ENCODE measurements at regions not wholly inside any gene's neighbourhood (a gene's known extent, or its start where the extent isn't known, plus 50 kb on each side); places are given as distances from the start of the nearest gene placed in this dataset.
A peak's percentile ranks its signal among the peaks of the same experiment; 100 is the strongest.
"Not testable (repeated sequence)": the region's sequence is repeated elsewhere in the genome, so short reads cannot be mapped to it uniquely, and the experiment has no call there.

GRCh38 chr4:3932734-3933133 lies 166.5 kb downstream of the ADRA2C start:
- not testable (repeated sequence) for H4K20me1 ChIP-seq (ENCODE audit: insufficient read depth, low read depth, low read length); H3K9me3 ChIP-seq (ENCODE audit: low read length); H3K4me3 ChIP-seq (ENCODE audit: low read length); DNase-seq; H2AFZ ChIP-seq (ENCODE audit: low read length); H3K4me2 ChIP-seq (ENCODE audit: low read depth, low read length, poor library complexity, severe bottlenecking); H3K27me3 ChIP-seq (ENCODE audit: low read length); H3K4me1 ChIP-seq (ENCODE audit: low read length); H3K79me2 ChIP-seq (ENCODE audit: low read length); H3K9ac ChIP-seq (ENCODE audit: low read length); H3K9me2 ChIP-seq (replicated peaks; ENCODE audit: insufficient read depth, low read length); H3K36me3 ChIP-seq (ENCODE audit: insufficient read depth, low read length); H3K27ac ChIP-seq (ENCODE audit: low read length)

GRCh38 chr4:3935406-3935805 lies 169.2 kb downstream of the ADRA2C start:
- not testable (repeated sequence) for H3K9me3 ChIP-seq (ENCODE audit: low read length); H3K4me2 ChIP-seq (ENCODE audit: low read depth, low read length, poor library complexity, severe bottlenecking); H3K36me3 ChIP-seq (ENCODE audit: insufficient read depth, low read length); DNase-seq; H3K9me2 ChIP-seq (replicated peaks; ENCODE audit: insufficient read depth, low read length); H3K27ac ChIP-seq (ENCODE audit: low read length); H2AFZ ChIP-seq (ENCODE audit: low read length); H3K27me3 ChIP-seq (ENCODE audit: low read length); H3K4me1 ChIP-seq (ENCODE audit: low read length); H3K4me3 ChIP-seq (ENCODE audit: low read length); H3K79me2 ChIP-seq (ENCODE audit: low read length); H3K9ac ChIP-seq (ENCODE audit: low read length); H4K20me1 ChIP-seq (ENCODE audit: insufficient read depth, low read depth, low read length)

GRCh38 chr4:3936184-3936583 lies 170.0 kb downstream of the ADRA2C start:
- Histone ChIP-seq H3K36me3 (ENCODE audit: insufficient read depth, low read length) (no peaks in the 10 kb centered on the region), H4K20me1 (ENCODE audit: insufficient read depth, low read depth, low read length) (no peaks in the 10 kb centered on the region), H2AFZ (ENCODE audit: low read length) (no peak overlapping the region), H3K79me2 (ENCODE audit: low read length) (no peaks in the 10 kb centered on the region), H3K27ac (ENCODE audit: low read length) (no peak overlapping the region), H3K4me3 (ENCODE audit: low read length) (no peak overlapping the region), H3K4me2 (ENCODE audit: low read depth, low read length, poor library complexity, severe bottlenecking) (no peak overlapping the region), H3K27me3 (ENCODE audit: low read length) (no peaks in the 10 kb centered on the region), H3K9ac (ENCODE audit: low read length) (no peak overlapping the region), H3K4me1 (ENCODE audit: low read length) (no peaks in the 10 kb centered on the region), H3K9me3 (ENCODE audit: low read length) (no peaks in the 10 kb centered on the region), H3K9me2 (replicated peaks; ENCODE audit: insufficient read depth, low read length) (no peaks in the 10 kb centered on the region)
- no peak for DNase-seq

GRCh38 chr4:3937849-3938562 lies 171.8 kb downstream of the ADRA2C start:
- H4K20me1 ChIP-seq (ENCODE audit: insufficient read depth, low read depth, low read length) = not testable (repeated sequence)

GRCh38 chr4:3938676-3939075 lies 172.5 kb downstream of the ADRA2C start:
- not testable (repeated sequence) for H3K36me3 ChIP-seq (ENCODE audit: insufficient read depth, low read length); H3K27me3 ChIP-seq (ENCODE audit: low read length); H4K20me1 ChIP-seq (ENCODE audit: insufficient read depth, low read depth, low read length); H3K79me2 ChIP-seq (ENCODE audit: low read length); H3K9ac ChIP-seq (ENCODE audit: low read length); H3K4me3 ChIP-seq (ENCODE audit: low read length); H3K4me1 ChIP-seq (ENCODE audit: low read length); H3K4me2 ChIP-seq (ENCODE audit: low read depth, low read length, poor library complexity, severe bottlenecking); H3K9me3 ChIP-seq (ENCODE audit: low read length); DNase-seq; H2AFZ ChIP-seq (ENCODE audit: low read length); H3K27ac ChIP-seq (ENCODE audit: low read length); H3K9me2 ChIP-seq (replicated peaks; ENCODE audit: insufficient read depth, low read length)

More at GRCh38 chr4:3937849-3938562, 171.8 kb downstream of the ADRA2C start:
- not testable (repeated sequence) for H3K9ac ChIP-seq (ENCODE audit: low read length); H3K27ac ChIP-seq (ENCODE audit: low read length); DNase-seq; H2AFZ ChIP-seq (ENCODE audit: low read length); H3K27me3 ChIP-seq (ENCODE audit: low read length); H3K9me3 ChIP-seq (ENCODE audit: low read length); H3K4me3 ChIP-seq (ENCODE audit: low read length); H3K36me3 ChIP-seq (ENCODE audit: insufficient read depth, low read length); H3K9me2 ChIP-seq (replicated peaks; ENCODE audit: insufficient read depth, low read length); H3K4me2 ChIP-seq (ENCODE audit: low read depth, low read length, poor library complexity, severe bottlenecking); H3K4me1 ChIP-seq (ENCODE audit: low read length); H3K79me2 ChIP-seq (ENCODE audit: low read length)

GRCh38 chr4:3939954-3940591 lies 173.9 kb downstream of the ADRA2C start:
- not testable (repeated sequence) for H3K9me2 ChIP-seq (replicated peaks; ENCODE audit: insufficient read depth, low read length); H3K9ac ChIP-seq (ENCODE audit: low read length); H3K4me3 ChIP-seq (ENCODE audit: low read length); DNase-seq; H4K20me1 ChIP-seq (ENCODE audit: insufficient read depth, low read depth, low read length); H3K27me3 ChIP-seq (ENCODE audit: low read length); H3K9me3 ChIP-seq (ENCODE audit: low read length); H3K36me3 ChIP-seq (ENCODE audit: insufficient read depth, low read length); H3K27ac ChIP-seq (ENCODE audit: low read length); H2AFZ ChIP-seq (ENCODE audit: low read length); H3K79me2 ChIP-seq (ENCODE audit: low read length); H3K4me1 ChIP-seq (ENCODE audit: low read length); H3K4me2 ChIP-seq (ENCODE audit: low read depth, low read length, poor library complexity, severe bottlenecking)

GRCh38 chr4:3941735-3942522 lies 175.7 kb downstream of the ADRA2C start:
- not testable (repeated sequence) for H3K27ac ChIP-seq (ENCODE audit: low read length); H3K79me2 ChIP-seq (ENCODE audit: low read length); H2AFZ ChIP-seq (ENCODE audit: low read length); H3K36me3 ChIP-seq (ENCODE audit: insufficient read depth, low read length); H3K4me1 ChIP-seq (ENCODE audit: low read length); DNase-seq; H4K20me1 ChIP-seq (ENCODE audit: insufficient read depth, low read depth, low read length); H3K27me3 ChIP-seq (ENCODE audit: low read length); H3K9me2 ChIP-seq (replicated peaks; ENCODE audit: insufficient read depth, low read length); H3K4me3 ChIP-seq (ENCODE audit: low read length); H3K9me3 ChIP-seq (ENCODE audit: low read length); H3K4me2 ChIP-seq (ENCODE audit: low read depth, low read length, poor library complexity, severe bottlenecking); H3K9ac ChIP-seq (ENCODE audit: low read length)

- not testable (repeated sequence) for H3K4me1 ChIP-seq (ENCODE audit: low read length); H3K9me2 ChIP-seq (replicated peaks; ENCODE audit: insufficient read depth, low read length); H3K4me3 ChIP-seq (ENCODE audit: low read length); H3K27me3 ChIP-seq (ENCODE audit: low read length); H3K27ac ChIP-seq (ENCODE audit: low read length); H2AFZ ChIP-seq (ENCODE audit: low read length); H3K36me3 ChIP-seq (ENCODE audit: insufficient read depth, low read length); H3K79me2 ChIP-seq (ENCODE audit: low read length); H3K9me3 ChIP-seq (ENCODE audit: low read length); H4K20me1 ChIP-seq (ENCODE audit: insufficient read depth, low read depth, low read length); H3K9ac ChIP-seq (ENCODE audit: low read length)
- peak overlapping the region; percentile 47 for H3K4me2 ChIP-seq (ENCODE audit: low read depth, low read length, poor library complexity, severe bottlenecking)
- DNase-seq = peak; percentile 77
These were observed 176.4 kb downstream of the ADRA2C start for GRCh38 chr4:3942569-3942971.

Measured in Karpas-422 (cell line).